Adrenal gland (tissue), 9 donors: ENCODE measurements at regions not wholly inside any gene's neighbourhood (a gene's known extent, or its start where the extent isn't known, plus 50 kb on each side); places are given as distances from the start of the nearest gene placed in this dataset.

Source experiments
- DNase-seq, 7 donors: peaks; one replicate each; pipeline ENCODE4 v3.0.0-alpha.2; 2019 to 2020
- H3K27ac ChIP-seq, 5 donors: fragments of 200-600 bp; sonication (generic) in 4 of 5; 1 replicate in 3 of 5; 2 replicates in 2 of 5; pipeline versions ENCODE4 v1.5.1 to v1.8.0; 2016 to 2020; ENCODE audit warnings: mild to moderate bottlenecking in 1 of 5
- H3K27me3 ChIP-seq: fragments of 200-600 bp; 2 replicates; pipeline ENCODE4 v1.8.0; 2021
- H3K36me3 ChIP-seq, 2 donors: fragments of 200-600 bp; replicated peaks in 1 of 2; 1 replicate in 1 of 2; 2 replicates in 1 of 2; pipeline versions ENCODE4 v1.5.1 to v1.8.0; 2018 to 2022
- H3K4me1 ChIP-seq, 2 donors: fragments of 200-600 bp; replicated peaks in 1 of 2; 1 replicate in 1 of 2; 2 replicates in 1 of 2; pipeline versions ENCODE4 v1.5.1 to v1.8.0; 2018 to 2021
- H3K4me3 ChIP-seq, 4 donors: fragments of 200-600 bp; sonication (generic) in 3 of 4; one replicate each; pipeline ENCODE4 v1.5.1; 2016 to 2018
- H3K9me3 ChIP-seq, 3 donors: fragments of 200-600 bp; sonication (generic) in 1 of 3; replicated peaks in 1 of 3; 1 replicate in 2 of 3; 2 replicates in 1 of 3; pipeline versions ENCODE4 v1.5.1 to v1.8.0; 2016 to 2021
- CTCF ChIP-seq, 6 experiments: fragments of 450-650 bp in 4 of 6; fragments of 200-600 bp in 2 of 6; sonication (generic) in 1 of 6; IDR thresholded peaks; 1 replicate in 5 of 6; 2 replicates in 1 of 6; pipeline versions ENCODE4 v1.5.1 to v1.8.0; 2016 to 2021; ENCODE audit warnings: antibody characterized with exemption in 6 of 6, mild to moderate bottlenecking in 2 of 6, moderate library complexity in 1 of 6
- POLR2A ChIP-seq, 2 donors: fragments of 450-650 bp; IDR thresholded peaks; one replicate each; pipeline ENCODE4 v1.6.1; 2017; ENCODE audit warnings: antibody characterized with exemption in 2 of 2, mild to moderate bottlenecking in 2 of 2, moderate library complexity in 1 of 2
- WGBS, 4 donors: extraction: QIAGEN DNeasy Blood & Tissue Kit in 2 of 4; methylation state at CpG; one replicate each; pipeline versions ENCODE4 v1.1.5 to v1.1.7; 2013 to 2017; 5-methylcytosine and 5-hydroxymethylcytosine counted together
- intact Hi-C, 2 donors: fragments of 100-400 bp; cut with DNase I; formaldehyde crosslinking; loops; one replicate each; pipeline versions ENCODE4 v1.14.1 to v1.15.0; 2022 to 2023
- donor health status: healthy with polysubstance abuse.
- donor health status: Bipolar disorder and iron deficiency.
- donor health status: DM: yes; HTN: yes; CAD: no.
- donor health status: DM: no; HTN: no; CAD: no.
- donor health status: DM: no; HTN: no; CAD: no.

GRCh38 chr20:17852323-17852722 lies 116.3 kb downstream of the SNX5 start:
- Histone ChIP-seq H3K27ac (no peak overlapping the region), H3K36me3 (no peaks in the 10 kb centered on the region), H3K4me1 (no peaks in the 10 kb centered on the region), H3K9me3 (no peaks in the 10 kb centered on the region), H3K27me3 (no peaks in the 10 kb centered on the region), H3K4me3 (no peak overlapping the region)
- intact Hi-C loops: no loop called here
- DNase-seq: no peak
- 76 to 89% (median 80%) methylated on average over 3 of the region's 3 CpGs for WGBS, 4 donors
- TF ChIP-seq POLR2A (IDR thresholded peaks at IDR 0.05) (no peak), CTCF (IDR thresholded peaks at IDR 0.05) (no peak)

GRCh38 chr20:17850684-17851026 lies 117.9 kb downstream of the SNX5 start:
- Histone ChIP-seq H3K36me3 (no peaks in the 10 kb centered on the region), H3K27ac (peak overlapping the region in 2 of 5 donors; percentile 71 to 83), H3K4me1 (no peaks in the 10 kb centered on the region), H3K9me3 (no peaks in the 10 kb centered on the region), H3K27me3 (no peaks in the 10 kb centered on the region), H3K4me3 (no peak overlapping the region)
- intact Hi-C loops: no loop called here
- no peak for TF ChIP-seq POLR2A (IDR thresholded peaks at IDR 0.05)
- TF ChIP-seq CTCF (IDR thresholded peaks at IDR 0.05): no peak
- DNase-seq: no peak
- WGBS, 4 donors: 64 to 70% (median 68%) methylated on average over 4 of the region's 4 CpGs

GRCh38 chr20:17849901-17850683 lies 118.5 kb downstream of the SNX5 start:
- H3K4me1 ChIP-seq: no peaks in the 10 kb centered on the region
- H3K4me3 ChIP-seq: no peak overlapping the region
- no peaks in the 10 kb centered on the region for H3K27me3 ChIP-seq
- peak overlapping the region in 3 of 5 donors; percentile 22 to 83 (median 71) for H3K27ac ChIP-seq
- peak in 5 of 7 donors; percentile 52 to 79 (median 56) for DNase-seq
- H3K36me3 ChIP-seq: no peaks in the 10 kb centered on the region
- 69 to 76% (median 75%) methylated on average over 7 to 15 of the region's 15 CpGs for WGBS, 4 donors
- TF ChIP-seq POLR2A (IDR thresholded peaks at IDR 0.05) (no peak), CTCF (IDR thresholded peaks at IDR 0.05) (no peak)
- no peaks in the 10 kb centered on the region for H3K9me3 ChIP-seq
- intact Hi-C loops: no loop called here

GRCh38 chr20:17849138-17849900 lies 119.3 kb downstream of the SNX5 start:
- WGBS, 4 donors: 80 to 93% (median 88%) methylated on average over 2 to 6 of the region's 6 CpGs
- DNase-seq: no peak
- peak overlapping the region in 2 of 5 donors; percentile 71 to 83 for H3K27ac ChIP-seq
- H3K4me1 ChIP-seq: no peaks in the 10 kb centered on the region
- TF ChIP-seq POLR2A (IDR thresholded peaks at IDR 0.05) (no peak), CTCF (IDR thresholded peaks at IDR 0.05) (no peak)
- no peaks in the 10 kb centered on the region for H3K36me3 ChIP-seq
- H3K4me3 ChIP-seq: no peak overlapping the region
- intact Hi-C loops: no loop called here
- no peaks in the 10 kb centered on the region for H3K9me3 ChIP-seq
- H3K27me3 ChIP-seq: no peaks in the 10 kb centered on the region
